LNCaP clone FGC (cell line): ENCODE measurements at regions not wholly inside any gene's neighbourhood (a gene's known extent, or its start where the extent isn't known, plus 50 kb on each side); places are given as distances from the start of the nearest gene placed in this dataset.

Experiments
- DNase-seq: peaks from one replicate; pipeline ENCODE4 v3.0.0-alpha.2; 2011; ENCODE audit warnings: low read depth
- H3K4me3 ChIP-seq: 2 replicates; pipeline ENCODE4 v1.5.1; 2011; ENCODE audit warnings: mild to moderate bottlenecking, low read depth, low read length, control low read depth
- CTCF ChIP-seq: IDR thresholded peaks from 2 replicates; pipeline ENCODE4 v1.5.1; 2012; ENCODE audit warnings: mild to moderate bottlenecking; ENCODE audit not compliant: control insufficient read depth, insufficient read depth; ENCODE audit errors: extremely low read depth

- H3K4me3 ChIP-seq, result no peak overlapping the region
- no peak for DNase-seq
- TF ChIP-seq CTCF, result no peak
These were observed 80.5 kb upstream of the SPATS2L start for GRCh38 chr2:200225951-200226350.

- H3K4me3 ChIP-seq, result no peak overlapping the region
- TF ChIP-seq CTCF, result no peak
- DNase-seq, result no peak
These were observed 79.8 kb upstream of the SPATS2L start for GRCh38 chr2:200226451-200227426.

GRCh38 chr2:200230716-200231115, 75.8 kb upstream of the SPATS2L start:
- H3K4me3 ChIP-seq, result no peak overlapping the region
- no peak for DNase-seq
- no peak for TF ChIP-seq CTCF

- TF ChIP-seq CTCF, result no peak
- H3K4me3 ChIP-seq, result no peak overlapping the region
- no peak for DNase-seq
These were observed 71.0 kb upstream of the SPATS2L start for GRCh38 chr2:200235533-200235932.

GRCh38 chr2:200239216-200239615, 67.3 kb upstream of the SPATS2L start:
- no peak for TF ChIP-seq CTCF
- DNase-seq, result peak; percentile 3
- H3K4me3 ChIP-seq, result no peak overlapping the region

GRCh38 chr2:200242570-200242969, 63.9 kb upstream of the SPATS2L start:
- TF ChIP-seq CTCF, result no peak
- no peak overlapping the region for H3K4me3 ChIP-seq
- no peak for DNase-seq
